ENCODE measurements at regions not wholly inside any gene's neighbourhood (a gene's known extent, or its start where the extent isn't known, plus 50 kb on each side); places are given as distances from the start of the nearest gene placed in this dataset.
"Not testable (repeated sequence)": the region's sequence is repeated elsewhere in the genome, so short reads cannot be mapped to it uniquely, and the experiment has no call there.

- no peak for DNase-seq
Measured at GRCh38 chr3:177402533-177402932, 205.3 kb upstream of the TBL1XR1 start.

DNA sequence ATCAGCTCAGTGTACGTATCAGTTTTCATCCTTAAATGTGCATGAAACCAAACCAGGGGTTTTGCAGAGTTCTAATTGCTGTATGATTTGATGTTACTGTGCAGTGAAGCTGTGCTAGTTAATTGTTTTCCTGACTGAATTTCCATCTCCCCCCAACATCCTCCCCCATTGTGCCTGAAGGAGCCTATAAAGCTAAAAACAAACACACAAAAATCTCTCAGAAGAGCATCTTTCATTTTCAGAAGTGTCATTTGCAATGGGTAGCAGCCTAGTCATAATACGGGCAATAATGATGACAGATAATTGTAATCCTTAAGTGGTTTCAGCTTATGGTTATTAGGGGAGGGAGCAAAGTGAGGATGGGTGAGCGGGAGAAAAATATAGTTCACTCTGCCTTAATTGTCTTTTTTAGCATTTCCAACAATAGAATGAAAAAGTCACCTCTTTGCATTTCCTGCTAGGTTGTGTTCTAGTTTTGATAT, 207.9 kb upstream of the TBL1XR1 start:
- no peak for DNase-seq

DNA sequence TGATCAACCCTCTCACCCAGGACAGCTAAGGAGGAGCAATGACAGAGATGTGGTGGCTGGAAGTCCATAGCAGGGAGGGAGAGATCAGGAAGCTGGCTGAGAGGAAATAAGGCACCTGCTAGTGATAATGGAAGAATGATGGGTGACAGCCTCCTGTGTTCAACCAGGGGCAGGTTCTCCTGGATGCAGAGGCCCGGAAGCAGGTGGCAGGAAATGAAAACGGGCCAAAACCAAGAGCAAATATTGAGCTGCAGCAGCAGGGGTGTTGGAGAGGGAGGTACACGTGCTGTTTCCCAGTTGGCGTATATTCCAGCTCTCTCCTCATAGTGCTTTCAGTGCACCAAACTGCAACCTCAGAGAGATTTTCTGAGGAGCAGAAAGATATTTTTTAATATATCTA, 213.4 kb upstream of the TBL1XR1 start:
- DNase-seq = no peak

- DNase-seq = no peak
Measured at GRCh38 chr3:177411201-177411600, 213.9 kb upstream of the TBL1XR1 start.

- DNase-seq = not testable (repeated sequence)
Measured at GRCh38 chr3:177412677-177413170, 215.4 kb upstream of the TBL1XR1 start.

DNA sequence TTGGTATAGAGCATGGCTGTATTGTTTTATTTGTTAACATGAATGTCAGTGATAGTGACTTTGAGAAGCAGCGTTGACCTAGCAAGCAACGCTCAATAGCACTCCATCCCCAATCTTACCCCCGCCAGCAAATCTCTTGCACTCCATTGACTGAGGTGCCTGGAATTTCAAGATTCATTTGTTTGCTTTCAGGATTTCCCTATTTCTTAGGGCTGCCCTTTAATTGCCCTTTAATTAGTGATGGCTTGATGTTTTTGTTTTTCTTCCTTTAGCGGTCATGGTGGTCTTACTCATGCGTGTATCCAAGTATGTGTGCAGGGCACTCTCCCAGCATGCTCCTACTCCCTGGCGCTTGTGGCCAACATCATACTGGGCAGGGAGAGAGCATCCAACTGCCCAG, 216.8 kb upstream of the TBL1XR1 start:
- DNase-seq = no peak

DNA sequence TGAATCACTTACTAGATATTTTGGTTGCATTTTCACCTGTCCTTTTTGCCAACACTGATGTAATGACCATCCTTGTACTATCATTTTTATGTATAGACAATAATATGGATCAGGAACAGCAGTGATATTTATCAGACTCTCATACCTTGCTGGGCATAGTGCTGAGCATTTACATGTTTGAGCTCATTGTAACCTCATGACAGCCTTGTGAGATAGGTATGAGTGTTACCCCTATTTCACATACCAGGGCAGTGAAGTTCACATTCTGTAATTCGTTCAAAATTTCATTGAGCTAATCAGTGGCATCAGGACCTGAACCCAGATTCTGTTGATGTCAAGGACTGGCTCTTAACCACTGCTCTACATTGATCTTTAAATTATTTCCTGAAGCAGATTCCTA, 221.5 kb upstream of the TBL1XR1 start:
- no peak for DNase-seq

- no peak for DNase-seq
Measured at GRCh38 chr3:177419904-177420601, 222.8 kb upstream of the TBL1XR1 start.

DNA sequence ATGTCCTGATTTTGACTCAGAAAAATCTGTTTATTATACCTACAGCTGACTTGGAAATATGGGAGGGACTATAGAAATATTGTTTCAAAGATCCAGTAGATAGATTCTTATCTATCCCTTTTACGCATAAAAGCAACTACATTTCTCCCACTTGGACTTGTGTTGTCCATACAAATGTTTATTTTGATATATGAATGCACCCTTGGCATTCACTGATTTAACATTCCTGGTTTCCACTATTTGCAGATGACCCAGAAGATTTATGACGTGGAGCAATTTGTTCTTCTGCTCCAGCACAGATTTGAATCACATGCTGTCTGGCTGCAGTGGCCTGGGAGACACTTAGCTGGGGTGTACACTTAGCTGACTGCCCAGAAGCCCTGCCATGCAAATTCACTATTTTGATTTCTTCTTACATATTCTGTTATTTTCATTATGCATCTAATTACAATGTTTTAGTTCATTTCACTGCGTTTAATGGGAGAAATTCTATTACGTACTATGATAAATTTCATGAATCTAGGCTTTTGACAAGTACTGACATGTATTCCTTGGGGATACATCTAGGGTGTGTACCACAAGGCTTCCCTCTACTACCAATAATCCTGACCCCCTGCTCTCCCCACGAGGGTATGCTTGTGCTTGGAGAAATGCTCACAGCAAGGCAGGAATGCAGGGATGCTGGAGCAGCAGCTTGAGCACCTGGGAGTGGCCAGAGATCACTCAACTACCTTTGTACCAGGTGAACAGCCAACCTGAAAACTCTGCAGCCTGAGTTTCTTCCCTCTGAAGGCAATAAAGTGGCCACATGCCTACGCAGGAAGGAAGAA, 223.6 kb upstream of the TBL1XR1 start:
- DNase-seq = no peak

DNA sequence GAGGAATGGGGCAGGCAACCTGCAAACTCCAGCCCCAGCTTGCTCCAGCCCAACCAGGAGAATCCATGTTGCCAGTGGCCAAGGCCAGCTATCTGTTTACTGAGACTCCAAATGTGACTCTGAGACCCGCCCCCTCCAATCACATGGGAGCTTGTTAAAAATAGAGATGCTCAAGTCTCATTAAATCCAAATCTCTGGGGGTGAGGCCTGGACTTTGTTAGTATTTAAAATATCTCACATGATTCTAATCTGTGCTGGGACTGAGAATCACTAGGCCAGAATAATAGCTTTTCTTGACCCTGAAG, 224.2 kb upstream of the TBL1XR1 start:
- DNase-seq = no peak

DNA sequence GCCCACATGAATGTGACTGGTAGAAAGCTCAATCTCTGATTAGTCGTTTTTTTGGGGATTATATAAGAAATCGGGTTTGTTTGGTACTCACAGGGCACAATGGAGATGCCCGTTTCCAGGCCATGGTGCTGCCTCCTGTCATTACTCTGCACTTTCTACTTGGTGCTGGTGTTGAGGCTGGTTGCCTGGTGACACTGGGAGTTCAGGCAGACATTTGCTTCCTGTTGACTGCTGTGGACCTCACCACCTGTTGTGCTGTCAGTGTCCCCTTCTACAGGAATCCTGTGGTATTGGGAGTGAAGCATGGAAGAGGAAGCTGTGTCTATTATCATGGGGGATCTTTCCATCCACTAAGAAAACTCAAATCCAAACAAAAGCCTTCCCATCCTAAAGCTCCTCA, 227.2 kb upstream of the TBL1XR1 start:
- DNase-seq = no peak

DNA sequence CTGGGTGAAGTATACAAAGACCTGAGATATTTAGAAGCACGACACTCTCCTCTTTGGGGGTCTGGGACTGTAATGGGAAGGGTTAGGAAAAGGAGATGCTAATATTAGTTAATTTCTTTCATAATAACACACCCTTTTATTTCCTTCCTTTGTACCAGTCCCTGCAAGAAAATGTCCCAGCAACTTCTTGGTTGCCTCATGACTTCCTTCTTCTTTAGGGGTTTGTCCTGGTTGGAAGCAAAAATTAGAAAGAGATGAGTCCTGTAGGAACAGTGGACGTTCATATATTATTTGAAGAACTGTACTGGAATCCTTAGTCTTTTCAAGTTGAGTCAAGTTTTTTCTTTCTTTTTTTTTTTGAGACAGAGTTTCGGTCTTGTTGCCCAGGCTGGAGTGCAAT, 227.8 kb upstream of the TBL1XR1 start:
- no peak for DNase-seq

DNA sequence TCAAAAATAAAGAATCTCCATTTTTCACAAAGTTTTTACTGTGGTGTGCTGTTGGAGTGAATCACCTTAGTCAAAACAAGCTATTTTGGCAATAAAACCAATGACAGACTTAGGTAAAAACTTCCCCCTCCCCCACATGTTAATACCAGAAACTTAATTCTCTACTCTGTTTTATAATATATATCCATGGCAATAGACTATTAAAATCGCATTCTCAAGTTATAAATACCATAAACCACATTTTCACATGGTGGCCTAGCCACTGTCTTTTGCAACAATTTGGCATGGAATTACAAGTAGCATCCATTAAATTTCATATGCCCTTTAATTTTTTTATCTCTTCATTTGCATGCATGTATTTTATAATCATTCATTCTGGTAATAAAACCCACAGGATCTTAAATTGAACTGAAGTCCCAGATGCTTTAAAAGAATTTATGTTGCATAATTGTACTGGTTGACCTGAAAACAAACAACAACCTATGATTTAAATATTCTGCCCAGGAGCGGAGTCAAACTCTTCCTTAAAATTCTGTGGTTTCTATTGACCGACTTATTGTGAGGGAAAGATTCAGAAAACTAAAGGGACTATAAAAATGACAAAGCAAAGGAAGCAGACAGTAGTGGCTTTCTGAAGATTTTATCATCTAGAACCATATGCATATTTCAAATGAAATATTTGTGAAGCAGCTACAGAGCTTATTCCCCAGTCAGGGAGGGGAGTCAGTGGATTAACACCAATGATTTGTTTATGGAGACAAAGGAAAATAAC, 229.0 kb upstream of the TBL1XR1 start:
- no peak for DNase-seq

GRCh38 chr3:177426878-177427495, 229.7 kb upstream of the TBL1XR1 start:
- no peak for DNase-seq

- DNase-seq = no peak
Measured at GRCh38 chr3:177427540-177427939, 230.3 kb upstream of the TBL1XR1 start.

DNA sequence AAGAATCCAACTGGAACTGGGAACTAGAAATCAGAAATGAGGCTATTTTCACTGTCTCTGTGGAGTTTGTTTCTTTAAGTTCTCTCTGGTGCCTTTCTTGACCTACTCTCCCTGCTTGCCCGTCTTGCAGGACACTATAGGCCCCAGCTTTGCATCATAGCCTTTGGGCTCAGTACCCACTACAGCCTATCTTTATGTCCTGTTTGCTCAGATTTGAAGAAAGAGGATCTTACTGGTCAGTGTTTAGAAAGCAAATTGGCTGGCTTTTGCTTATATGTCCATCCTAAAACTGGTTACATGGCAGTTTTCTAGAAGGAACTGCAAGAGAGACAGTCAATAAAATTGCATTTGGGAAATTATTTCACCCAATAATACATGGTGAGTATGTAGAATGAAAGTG, 231.8 kb upstream of the TBL1XR1 start:
- no peak for DNase-seq

GRCh38 chr3:177429771-177430170, 232.5 kb upstream of the TBL1XR1 start:
- no peak for DNase-seq

DNA sequence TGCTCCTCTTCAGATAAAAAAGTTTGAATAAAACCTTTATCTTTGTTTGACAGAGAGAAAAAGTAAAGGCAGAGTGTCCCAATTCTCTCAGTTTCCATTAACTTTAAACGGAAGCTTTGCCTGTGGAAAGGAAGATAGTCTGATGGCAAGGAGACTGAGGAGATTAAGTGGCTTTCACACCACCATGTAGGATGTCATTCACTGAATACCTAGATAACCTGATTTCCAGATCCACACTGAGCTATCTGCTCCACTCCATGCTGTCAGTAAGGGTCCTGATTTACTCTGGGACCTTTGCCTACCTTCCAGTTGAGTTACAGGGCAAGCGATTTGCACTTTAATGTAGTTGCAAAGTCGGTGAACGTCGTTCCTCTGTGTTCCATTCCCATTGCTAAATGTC, 233.4 kb upstream of the TBL1XR1 start:
- no peak for DNase-seq

DNA sequence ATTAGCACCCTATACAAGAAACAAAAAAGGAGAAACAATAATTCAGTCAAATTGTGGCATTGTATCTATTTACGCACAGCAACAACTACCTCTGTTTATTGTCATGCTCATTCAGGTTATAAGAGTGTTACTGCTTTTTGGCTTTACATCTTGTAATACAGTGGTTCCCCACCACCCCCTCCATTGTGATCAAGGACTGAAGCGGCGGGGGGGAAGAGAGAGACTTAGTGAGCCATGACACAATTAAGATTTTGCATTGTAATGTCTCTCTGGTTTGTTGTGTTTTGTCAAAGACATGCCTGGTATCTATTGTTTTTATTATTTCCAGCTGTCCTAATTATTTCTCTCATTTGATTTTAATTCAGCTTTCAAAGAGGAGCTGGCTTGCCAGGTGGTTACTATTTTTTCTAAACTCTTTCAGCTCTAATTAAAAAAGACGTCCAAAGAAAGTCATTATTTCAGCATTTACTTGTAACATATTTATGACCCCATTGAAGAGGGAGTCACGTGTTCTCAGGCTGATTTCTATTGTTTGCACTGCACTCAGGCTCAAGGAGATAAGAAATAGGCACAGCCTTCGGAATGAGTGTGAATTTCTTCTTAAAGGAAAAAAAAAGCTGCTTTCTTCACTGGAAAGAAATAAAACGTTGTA, 234.4 kb upstream of the TBL1XR1 start:
- DNase-seq = peak; percentile 65

- DNase-seq = no peak
Measured at GRCh38 chr3:177435301-177435700, 238.0 kb upstream of the TBL1XR1 start.

DNA sequence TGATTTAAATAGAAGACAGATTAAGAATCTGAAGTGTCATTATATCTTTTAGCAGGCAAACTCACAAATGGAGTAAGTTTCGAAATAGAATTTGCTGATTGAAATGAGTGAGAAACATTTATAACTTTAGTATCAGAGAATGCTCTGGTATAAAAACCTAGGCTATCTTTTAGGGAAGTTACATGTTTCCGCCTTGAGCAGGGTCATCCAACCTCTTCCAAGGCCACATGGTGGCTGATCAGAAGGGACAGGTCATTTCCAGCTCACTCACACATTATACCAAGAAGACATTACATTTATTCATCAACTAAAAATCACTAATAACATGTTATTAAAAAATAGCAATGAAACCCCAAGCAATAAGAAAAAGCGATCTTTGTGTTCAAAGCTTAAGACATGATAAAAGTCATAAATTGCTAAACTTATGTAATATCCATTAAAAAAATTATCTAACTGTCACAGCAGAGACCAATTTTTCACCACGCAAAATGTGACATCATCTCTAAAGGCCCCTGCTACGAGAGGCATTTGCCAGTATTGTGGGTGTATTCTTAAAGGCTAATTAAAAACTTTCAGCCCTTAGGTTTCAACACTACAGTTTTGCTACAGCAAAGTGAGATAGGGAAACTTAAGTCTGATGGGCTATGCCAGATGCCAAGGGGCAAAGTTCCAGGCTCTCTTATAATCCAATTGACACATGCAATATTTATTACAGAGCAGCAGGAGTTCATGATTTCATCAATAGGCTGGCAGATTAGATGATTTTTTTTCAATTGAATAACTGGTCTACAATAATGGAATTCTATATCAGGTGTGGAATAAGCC, 240.4 kb upstream of the TBL1XR1 start:
- no peak for DNase-seq

Measured in retina (tissue), 1 donor.